ENCODE measurements at regions not wholly inside any gene's neighbourhood (a gene's known extent, or its start where the extent isn't known, plus 50 kb on each side); places are given as distances from the start of the nearest gene placed in this dataset.

GRCh38 chr1:192263436-192263835 is 53.4 kb upstream of the RGS21 start:
- no peak overlapping the region for H2AFZ ChIP-seq (ENCODE audit: low read length)
- no peaks in the 10 kb centered on the region for H3K9me3 ChIP-seq (replicated peaks; ENCODE audit: insufficient read depth, low read length)
- DNase-seq = no peak
- H3K4me2 ChIP-seq (ENCODE audit: low read depth, low read length) = no peak overlapping the region
- H3K9ac ChIP-seq (ENCODE audit: low read length) = no peak overlapping the region
- H3K4me1 ChIP-seq (ENCODE audit: low read length) = peaks cover 37% of the 10 kb centered on the region
- H4K20me1 ChIP-seq (ENCODE audit: insufficient read depth, low read length) = no peaks in the 10 kb centered on the region
- H3F3A ChIP-seq (ENCODE audit: insufficient read depth, low read length) = peaks cover 20% of the 10 kb centered on the region
- TF ChIP-seq EZH2 (optimal IDR thresholded peaks at IDR 0.05; ENCODE audit: low read depth, low read length) (no peak), CTCF (IDR thresholded peaks at IDR 0.05; ENCODE audit: low read length) (no peak), EZH2phosphoT487 (IDR thresholded peaks at IDR 0.05; ENCODE audit: low read length) (no peak)
- no peaks in the 10 kb centered on the region for H3K27me3 ChIP-seq (replicated peaks; ENCODE audit: insufficient read depth, low read length)
- no peak overlapping the region for H3K4me3 ChIP-seq (ENCODE audit: low read length)
- H3K9me2 ChIP-seq (replicated peaks; ENCODE audit: insufficient read depth, low read length) = no peaks in the 10 kb centered on the region
- no peaks in the 10 kb centered on the region for H3K79me2 ChIP-seq (ENCODE audit: low read length)
- H3K36me3 ChIP-seq (replicated peaks; ENCODE audit: insufficient read depth, low read length) = no peaks in the 10 kb centered on the region
- H3K27ac ChIP-seq (ENCODE audit: low read length) = no peak overlapping the region

DNA sequence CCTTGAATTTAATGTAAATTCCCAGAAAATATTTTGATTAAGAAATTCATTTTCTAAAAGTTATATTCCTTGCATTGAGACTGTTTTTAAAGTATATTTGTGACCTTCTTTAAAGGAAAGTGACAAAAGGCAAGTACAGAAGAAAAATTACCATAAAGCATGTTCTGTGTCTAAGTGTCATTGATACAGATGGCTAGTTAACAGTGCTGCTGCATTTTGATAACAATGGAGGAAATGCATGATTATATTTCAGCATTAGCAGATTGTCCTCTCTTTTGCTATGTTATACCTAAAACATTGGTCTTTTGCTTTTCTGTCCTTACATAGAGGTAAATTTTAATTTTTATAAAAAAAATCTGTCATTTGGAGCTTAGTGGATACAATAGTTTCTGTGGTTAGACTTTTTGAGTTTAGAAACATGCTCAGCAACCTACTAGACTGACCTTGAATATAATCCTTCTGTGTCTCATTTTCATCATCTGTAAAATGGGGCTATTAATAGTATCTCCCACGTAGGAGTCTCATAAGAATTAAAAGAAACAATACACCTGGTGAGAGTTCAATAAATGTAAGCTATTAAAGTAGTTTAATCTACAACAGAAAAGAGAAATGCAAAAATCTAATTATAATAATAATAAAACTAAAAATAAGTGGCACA is 51.1 kb upstream of the RGS21 start:
- Histone ChIP-seq H4K20me1 (ENCODE audit: insufficient read depth, low read length) (no peaks in the 10 kb centered on the region), H3K9ac (ENCODE audit: low read length) (peak overlapping the region; percentile 12; the same call in 1 of the 2 replicates), H3K4me1 (ENCODE audit: low read length) (peaks cover 37% of the 10 kb centered on the region), H3K36me3 (replicated peaks; ENCODE audit: insufficient read depth, low read length) (no peaks in the 10 kb centered on the region), H2AFZ (ENCODE audit: low read length) (no peak overlapping the region), H3K79me2 (ENCODE audit: low read length) (no peaks in the 10 kb centered on the region), H3K9me3 (replicated peaks; ENCODE audit: insufficient read depth, low read length) (no peaks in the 10 kb centered on the region), H3K27me3 (replicated peaks; ENCODE audit: insufficient read depth, low read length) (no peaks in the 10 kb centered on the region), H3K9me2 (replicated peaks; ENCODE audit: insufficient read depth, low read length) (no peaks in the 10 kb centered on the region), H3K4me2 (ENCODE audit: low read depth, low read length) (peak overlapping the region; percentile 37), H3K27ac (ENCODE audit: low read length) (peak overlapping the region; percentile 62; the same call in 1 of the 2 replicates), H3K4me3 (ENCODE audit: low read length) (no peak overlapping the region), H3F3A (ENCODE audit: insufficient read depth, low read length) (peaks cover 20% of the 10 kb centered on the region)
- TF ChIP-seq EZH2phosphoT487 (IDR thresholded peaks at IDR 0.05; ENCODE audit: low read length) = no peak
- TF ChIP-seq CTCF (IDR thresholded peaks at IDR 0.05; ENCODE audit: low read length) = no peak
- TF ChIP-seq EZH2 (optimal IDR thresholded peaks at IDR 0.05; ENCODE audit: low read depth, low read length) = no peak
- DNase-seq = peak; percentile 74

DNA sequence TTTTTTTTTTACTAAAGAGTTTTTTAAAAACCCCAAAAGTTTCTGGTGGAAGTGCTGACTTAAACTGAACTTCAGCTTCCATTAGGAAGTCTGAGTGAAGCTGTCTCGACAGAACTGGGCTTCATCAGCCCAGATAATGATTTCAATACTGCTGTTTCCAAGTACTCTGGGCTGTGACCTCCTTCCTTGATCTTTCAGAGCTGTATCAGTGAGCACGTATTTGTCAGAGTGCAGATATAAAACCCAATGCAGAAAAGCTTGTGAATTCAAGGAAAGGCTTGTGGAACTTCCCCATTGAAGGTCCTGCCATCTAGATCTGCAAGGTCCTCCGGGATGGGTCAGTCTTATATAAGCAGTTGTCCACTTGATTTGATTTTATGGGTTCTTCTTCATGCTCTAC is 50.1 kb upstream of the RGS21 start:
- TF ChIP-seq EZH2phosphoT487 (IDR thresholded peaks at IDR 0.05; ENCODE audit: low read length) (no peak), CTCF (IDR thresholded peaks at IDR 0.05; ENCODE audit: low read length) (no peak), EZH2 (optimal IDR thresholded peaks at IDR 0.05; ENCODE audit: low read depth, low read length) (no peak)
- Histone ChIP-seq H3K79me2 (ENCODE audit: low read length) (no peaks in the 10 kb centered on the region), H3K9me2 (replicated peaks; ENCODE audit: insufficient read depth, low read length) (no peaks in the 10 kb centered on the region), H3K9me3 (replicated peaks; ENCODE audit: insufficient read depth, low read length) (no peaks in the 10 kb centered on the region), H3K9ac (ENCODE audit: low read length) (no peak overlapping the region), H2AFZ (ENCODE audit: low read length) (peak overlapping the region; percentile 0; the same call in 1 of the 2 replicates), H3K4me1 (ENCODE audit: low read length) (peaks cover 29% of the 10 kb centered on the region), H3K4me3 (ENCODE audit: low read length) (no peak overlapping the region), H3F3A (ENCODE audit: insufficient read depth, low read length) (peaks cover 15% of the 10 kb centered on the region), H3K36me3 (replicated peaks; ENCODE audit: insufficient read depth, low read length) (no peaks in the 10 kb centered on the region), H3K27ac (ENCODE audit: low read length) (peak overlapping the region; percentile 19; the same call in 1 of the 2 replicates), H4K20me1 (ENCODE audit: insufficient read depth, low read length) (no peaks in the 10 kb centered on the region), H3K27me3 (replicated peaks; ENCODE audit: insufficient read depth, low read length) (no peaks in the 10 kb centered on the region), H3K4me2 (ENCODE audit: low read depth, low read length) (peak overlapping the region; percentile 1)
- peak; percentile 29 for DNase-seq

Measured in MM.1S (cell line).